Fibroblast of lung (primary cell): ENCODE measurements at regions not wholly inside any gene's neighbourhood (a gene's known extent, or its start where the extent isn't known, plus 50 kb on each side); places are given as distances from the start of the nearest gene placed in this dataset.
"Not testable (repeated sequence)": the region's sequence is repeated elsewhere in the genome, so short reads cannot be mapped to it uniquely, and the experiment has no call there.

Experiments used
- DNase-seq, 2 donors: peaks; one replicate each; pipeline versions ENCODE4 v3.0.0 to v3.0.0-alpha.2; 2010; ENCODE audit warnings: low read depth in 2 of 2
- H2AFZ ChIP-seq: 2 replicates; pipeline ENCODE4 v1.5.1; 2012; ENCODE audit warnings: low read length, control low read depth, inconsistent platforms
- H3K27ac ChIP-seq: 2 replicates; pipeline ENCODE4 v1.5.1; 2011; ENCODE audit warnings: low read length, control low read depth; ENCODE audit not compliant: insufficient read depth
- H3K27me3 ChIP-seq: 2 replicates; pipeline ENCODE4 v1.5.1; 2011; ENCODE audit warnings: mild to moderate bottlenecking, low read length; ENCODE audit not compliant: control insufficient read depth, insufficient read depth
- H3K36me3 ChIP-seq: 2 replicates; pipeline ENCODE4 v1.5.1; 2011; ENCODE audit warnings: low read length; ENCODE audit not compliant: control insufficient read depth, insufficient read depth
- H3K4me1 ChIP-seq: 2 replicates; pipeline ENCODE4 v1.5.1; 2011; ENCODE audit warnings: low read length; ENCODE audit not compliant: control insufficient read depth, insufficient read depth; ENCODE audit errors: extremely low read depth
- H3K4me2 ChIP-seq: 2 replicates; pipeline ENCODE4 v1.5.1; 2011; ENCODE audit warnings: low read length, control low read depth; ENCODE audit not compliant: insufficient read depth; ENCODE audit errors: extremely low read depth
- H3K4me3 ChIP-seq, 4 experiments: fragments of 200-600 bp in 1 of 4; sonication (generic) in 1 of 4; replicated peaks in 1 of 4; 2 replicates each; pipeline ENCODE4 v1.5.1; 2011 to 2016; ENCODE audit warnings: low read length in 4 of 4, low read depth in 3 of 4, mild to moderate bottlenecking in 3 of 4, control low read depth in 2 of 4, inconsistent platforms in 1 of 4, mixed read lengths in 1 of 4; ENCODE audit not compliant: insufficient read depth in 1 of 4; ENCODE audit errors: control extremely low read depth in 1 of 4
- H3K79me2 ChIP-seq: 2 replicates; pipeline ENCODE4 v1.5.1; 2012; ENCODE audit warnings: mild to moderate bottlenecking, low read length, inconsistent platforms; ENCODE audit not compliant: control insufficient read depth, insufficient read depth
- H3K9ac ChIP-seq: 2 replicates; pipeline ENCODE4 v1.5.1; 2011; ENCODE audit warnings: mild to moderate bottlenecking, low read length, control low read depth; ENCODE audit not compliant: insufficient read depth
- H3K9me3 ChIP-seq: 2 replicates; pipeline ENCODE4 v1.5.1; 2012; ENCODE audit warnings: low read depth, low read length; ENCODE audit not compliant: control insufficient read depth, insufficient read depth
- H4K20me1 ChIP-seq: 2 replicates; pipeline ENCODE4 v1.5.1; 2011; ENCODE audit warnings: low read length; ENCODE audit not compliant: control insufficient read depth, insufficient read depth; ENCODE audit errors: extremely low read depth
- CTCF ChIP-seq, 2 donors: IDR thresholded peaks in 1 of 2; conservative IDR thresholded peaks in 1 of 2; 1 replicate in 1 of 2; 2 replicates in 1 of 2; pipeline ENCODE4 v1.5.1; 2011 to 2012; ENCODE audit warnings: low read length in 2 of 2, control low read depth in 1 of 2, inconsistent platforms in 1 of 2, low read depth in 1 of 2, mild to moderate bottlenecking in 1 of 2
- EZH2 ChIP-seq: IDR thresholded peaks from 2 replicates; pipeline ENCODE4 v1.5.1; 2012; ENCODE audit warnings: low read length, control low read depth, mild to moderate bottlenecking; ENCODE audit errors: missing control alignments

DNA sequence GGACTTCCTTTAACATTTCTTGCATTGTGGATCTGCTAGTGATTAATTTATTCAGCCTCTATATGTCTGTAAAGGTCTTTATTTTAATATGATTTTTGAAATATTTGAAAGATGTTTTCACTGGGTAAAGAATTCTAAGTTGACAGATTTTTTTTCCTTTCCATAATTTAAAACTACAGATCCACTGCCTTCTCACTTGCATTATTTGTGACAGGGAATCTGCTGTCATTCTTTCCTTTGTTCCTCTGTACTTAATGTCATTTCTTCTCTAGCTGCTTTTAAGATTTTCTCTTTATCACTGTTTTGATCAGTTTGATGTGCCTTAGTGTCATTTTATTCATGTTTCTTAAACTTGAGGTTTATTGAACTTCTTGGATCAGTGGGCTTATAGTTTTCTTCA lies 159.9 kb downstream of the CYB561 start:
- DNase-seq, result no peak
- Histone ChIP-seq H2AFZ (no peak overlapping the region), H3K4me3 (no peak overlapping the region), H3K4me1 (no peaks in the 10 kb centered on the region), H3K79me2 (no peaks in the 10 kb centered on the region), H3K27ac (no peak overlapping the region), H3K4me2 (no peak overlapping the region), H3K36me3 (no peaks in the 10 kb centered on the region), H3K27me3 (no peaks in the 10 kb centered on the region), H3K9ac (no peak overlapping the region), H3K9me3 (no peaks in the 10 kb centered on the region), H4K20me1 (no peaks in the 10 kb centered on the region)
- TF ChIP-seq EZH2 (no peak), CTCF (conservative IDR thresholded peaks at IDR 0.05 in 1 of 2, IDR thresholded peaks at IDR 0.05 in 1 of 2; ENCODE audit: low read depth in 1 of 2, low read length in 2 of 2) (no peak)

DNA sequence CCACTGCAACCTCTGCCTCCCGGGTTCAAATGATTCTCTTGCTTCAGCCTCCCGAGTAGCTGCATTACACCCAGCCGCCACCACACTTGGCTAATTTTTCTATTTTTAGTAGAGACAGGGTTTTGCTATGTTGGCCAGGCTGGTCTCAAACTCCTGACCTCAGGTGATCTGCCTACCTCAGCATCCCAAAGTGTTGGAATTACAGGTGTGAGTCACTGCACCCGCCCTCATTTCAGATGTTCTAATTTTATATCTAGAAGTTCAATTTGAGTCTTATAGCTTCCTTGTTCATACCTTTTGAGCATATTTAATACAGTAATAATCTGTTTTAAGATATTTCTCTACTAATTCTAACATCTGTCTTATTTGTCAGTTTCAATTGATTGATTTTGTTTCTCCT lies 159.1 kb downstream of the CYB561 start:
- not testable (repeated sequence) for H4K20me1 ChIP-seq, H3K79me2 ChIP-seq, H3K9me3 ChIP-seq, DNase-seq, H3K9ac ChIP-seq, H3K36me3 ChIP-seq, H3K27ac ChIP-seq, H3K4me3 ChIP-seq, H3K4me1 ChIP-seq, H2AFZ ChIP-seq, H3K4me2 ChIP-seq, H3K27me3 ChIP-seq

- Histone ChIP-seq H3K4me3 (no peak overlapping the region), H4K20me1 (no peaks in the 10 kb centered on the region), H3K27me3 (no peaks in the 10 kb centered on the region), H3K4me1 (peaks cover 9% of the 10 kb centered on the region), H3K4me2 (no peak overlapping the region), H3K36me3 (no peaks in the 10 kb centered on the region), H3K9ac (no peak overlapping the region), H3K9me3 (no peaks in the 10 kb centered on the region), H2AFZ (no peak overlapping the region), H3K79me2 (no peaks in the 10 kb centered on the region), H3K27ac (no peak overlapping the region)
- no peak for DNase-seq
- TF ChIP-seq EZH2, result no peak
- no peak for TF ChIP-seq CTCF (conservative IDR thresholded peaks at IDR 0.05 in 1 of 2, IDR thresholded peaks at IDR 0.05 in 1 of 2; ENCODE audit: low read depth in 1 of 2, low read length in 2 of 2)
Observed at GRCh38 chr17:63289931-63290330, 156.2 kb downstream of the CYB561 start.

DNA sequence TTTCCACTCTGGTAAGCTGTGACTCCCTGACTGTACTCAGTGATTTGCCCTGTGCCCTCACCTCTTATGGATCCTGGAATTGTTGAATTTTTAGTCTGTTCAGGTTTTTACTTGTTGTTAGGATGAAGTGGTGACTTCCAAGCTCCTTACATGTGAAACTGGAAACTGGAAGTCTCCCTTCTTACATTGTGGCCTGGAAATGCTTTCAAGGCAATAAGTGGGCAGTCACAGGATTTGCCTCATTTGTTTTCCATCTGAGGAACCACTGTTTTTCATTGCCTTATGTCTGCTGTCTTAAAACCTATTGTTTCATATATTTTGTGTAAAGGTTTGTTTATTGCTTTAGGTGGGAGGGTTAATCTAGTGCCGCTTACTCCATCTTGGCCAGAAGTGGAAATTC lies 155.8 kb downstream of the CYB561 start:
- Histone ChIP-seq H3K27me3 (no peaks in the 10 kb centered on the region), H2AFZ (no peak overlapping the region), H3K36me3 (no peaks in the 10 kb centered on the region), H3K9ac (no peak overlapping the region), H3K27ac (no peak overlapping the region), H3K4me2 (no peak overlapping the region), H3K79me2 (no peaks in the 10 kb centered on the region), H3K9me3 (no peaks in the 10 kb centered on the region), H3K4me1 (peaks cover 9% of the 10 kb centered on the region), H4K20me1 (no peaks in the 10 kb centered on the region), H3K4me3 (no peak overlapping the region)
- TF ChIP-seq CTCF (conservative IDR thresholded peaks at IDR 0.05 in 1 of 2, IDR thresholded peaks at IDR 0.05 in 1 of 2; ENCODE audit: low read depth in 1 of 2, low read length in 2 of 2) (no peak), EZH2 (no peak)
- no peak for DNase-seq
